HCT116 (cell line): ENCODE measurements at regions not wholly inside any gene's neighbourhood (a gene's known extent, or its start where the extent isn't known, plus 50 kb on each side); places are given as distances from the start of the nearest gene placed in this dataset.

Experiments
- ATAC-seq: fragments of 200-7000 bp; cut with Tn5 transposase; 2 replicates; pipeline ENCODE4 v1.9.1; 2020; ENCODE audit warnings: mild to moderate bottlenecking, moderate library complexity
- BruUV-seq: library from RNA; stranded (reverse); fragments of 400-500 nt; replicated peaks from 2 replicates; lab custom pipeline; 2021; lab: Mats Ljungman, UMichigan
- CTCF ChIA-PET: fragments of 300-600 bp; sonication (Branson Sonifier 250); formaldehyde crosslinking; loops from one replicate; lab custom pipeline; 2021; ENCODE audit warnings: antibody characterized with exemption; lab: Charles Lee
- POLR2A ChIA-PET: fragments of 300-600, 350-600 bp; sonication (Branson Sonifier 250); formaldehyde crosslinking; loops from one replicate; lab custom pipeline; 2021; ENCODE audit warnings: antibody characterized with exemption; lab: Charles Lee
- RAD21 ChIA-PET, 2 experiments: fragments of 300-600 bp; sonication (Branson Sonifier 250); formaldehyde crosslinking; loops; one replicate each; lab custom pipeline; 2023; ENCODE audit warnings: low total read pairs in 2 of 2; ENCODE audit not compliant: uncharacterized antibody in 2 of 2, unreplicated experiment in 2 of 2, low non-redundant PET in 1 of 2; lab: Charles Lee
- DNase-seq: peaks from one replicate; pipeline ENCODE4 v3.0.0-alpha.2; 2010; ENCODE audit warnings: low read depth, low spot score
- H2AFZ ChIP-seq: fragments of 200-600 bp; shearing (Covaris generic), sonication (generic); 2 replicates; pipeline ENCODE4 v1.6.1; 2017; ENCODE audit warnings: low read depth, mixed run types, mixed read lengths, antibody characterized with exemption, low read length; ENCODE audit not compliant: poor library complexity, severe bottlenecking
- H3K27ac ChIP-seq: 2 replicates; pipeline ENCODE4 v1.5.1; 2012; ENCODE audit warnings: low read depth, low read length
- H3K27me3 ChIP-seq: fragments of 200-600 bp; sonication (generic); 2 replicates; pipeline ENCODE4 v1.6.1; 2016; ENCODE audit warnings: mixed run types, low read length, mixed read lengths; ENCODE audit not compliant: insufficient read depth
- H3K36me3 ChIP-seq, 2 experiments: fragments of 200-500 bp in 1 of 2; fragments of 200-600 bp in 1 of 2; sonication (Bioruptor generic) in 1 of 2; sonication (generic) in 1 of 2; 2 replicates each; pipeline versions ENCODE4 v1.5.1 to v1.6.1; 2014 to 2016; ENCODE audit warnings: low read length in 2 of 2, inconsistent platforms in 1 of 2, mixed read lengths in 1 of 2, mixed run types in 1 of 2; ENCODE audit not compliant: insufficient read depth in 2 of 2, control insufficient read depth in 1 of 2
- H3K4me1 ChIP-seq, 2 experiments: fragments of 200-600 bp in 1 of 2; sonication (generic) in 1 of 2; 2 replicates each; pipeline versions ENCODE4 v1.5.1 to v1.6.1; 2012 to 2017; ENCODE audit warnings: low read length in 2 of 2, inconsistent platforms in 1 of 2, mild to moderate bottlenecking in 1 of 2, mixed read lengths in 1 of 2, mixed run types in 1 of 2, moderate library complexity in 1 of 2; ENCODE audit not compliant: insufficient read depth in 2 of 2, control insufficient read depth in 1 of 2
- H3K4me2 ChIP-seq: fragments of 200-600 bp; sonication (generic); 2 replicates; pipeline ENCODE4 v1.6.1; 2017; ENCODE audit warnings: mixed run types, low read length, mixed read lengths
- H3K4me3 ChIP-seq, 2 experiments: fragments of 200-600 bp in 1 of 2; sonication (generic) in 1 of 2; replicated peaks in 1 of 2; 2 replicates each; pipeline ENCODE4 v1.5.1; 2011 to 2016; ENCODE audit warnings: low read length in 2 of 2, control low read depth in 1 of 2, low read depth in 1 of 2, mild to moderate bottlenecking in 1 of 2, mixed read lengths in 1 of 2, mixed run types in 1 of 2
- H3K79me2 ChIP-seq: fragments of 200-600 bp; sonication (generic); 2 replicates; pipeline ENCODE4 v1.6.1; 2017; ENCODE audit warnings: mild to moderate bottlenecking, mixed run types, low read length, moderate library complexity, mixed read lengths; ENCODE audit not compliant: insufficient read depth
- H3K9ac ChIP-seq: fragments of 200-600 bp; sonication (generic); 2 replicates; pipeline ENCODE4 v1.6.1; 2016; ENCODE audit warnings: low read length, mixed read lengths
- H3K9me2 ChIP-seq: fragments of 200-600 bp; sonication (generic), shearing (Covaris generic); 2 replicates; pipeline ENCODE4 v1.6.1; 2017; ENCODE audit warnings: mixed run types, mild to moderate bottlenecking, moderate library complexity; ENCODE audit not compliant: insufficient read depth
- H3K9me3 ChIP-seq, 2 experiments: fragments of 200-500 bp in 1 of 2; fragments of 200-600 bp in 1 of 2; sonication (Bioruptor generic) in 1 of 2; sonication (generic) in 1 of 2; 2 replicates each; pipeline ENCODE4 v1.6.1; 2014 to 2017; ENCODE audit warnings: low read length in 2 of 2, mixed read lengths in 2 of 2, inconsistent platforms in 1 of 2, low read depth in 1 of 2, mild to moderate bottlenecking in 1 of 2, mixed run types in 1 of 2, moderate library complexity in 1 of 2; ENCODE audit not compliant: control insufficient read depth in 1 of 2, insufficient read depth in 1 of 2
- H4K20me1 ChIP-seq: fragments of 200-600 bp; sonication (generic), shearing (Covaris generic); 2 replicates; pipeline ENCODE4 v1.6.1; 2017; ENCODE audit warnings: mixed run types, mild to moderate bottlenecking, moderate library complexity; ENCODE audit not compliant: insufficient read depth
- CEBPB ChIP-seq: IDR thresholded peaks from 2 replicates; pipeline ENCODE4 v1.6.1; 2012; ENCODE audit warnings: low read depth
- EGR1 ChIP-seq: IDR thresholded peaks from 2 replicates; pipeline ENCODE4 v1.6.1; 2012; ENCODE audit warnings: low read depth
- EZH2 ChIP-seq: fragments of 200-600 bp; sonication (generic); IDR thresholded peaks from 2 replicates; pipeline ENCODE4 v1.6.1; 2017; ENCODE audit warnings: antibody characterized with exemption, mixed run types
- EZH2phosphoT487 ChIP-seq: fragments of 200-600 bp; IDR thresholded peaks from 2 replicates; pipeline ENCODE4 v1.6.1; 2018; ENCODE audit warnings: antibody characterized with exemption, borderline replicate concordance
- JUND ChIP-seq: IDR thresholded peaks from 2 replicates; pipeline ENCODE4 v1.6.1; 2012
- POLR2A ChIP-seq: IDR thresholded peaks from 2 replicates; pipeline ENCODE4 v1.7.0; 2011; ENCODE audit warnings: borderline replicate concordance; ENCODE audit not compliant: insufficient read depth, insufficient read length; ENCODE audit errors: extremely low read depth
- POLR2AphosphoS5 ChIP-seq: IDR thresholded peaks from 2 replicates; pipeline ENCODE4 v1.6.1; 2011; ENCODE audit warnings: mild to moderate bottlenecking, low read depth, low read length, moderate library complexity
- RAD21 ChIP-seq: IDR thresholded peaks from 2 replicates; pipeline ENCODE4 v1.6.1; 2012; ENCODE audit warnings: low read depth, mild to moderate bottlenecking
- SP1 ChIP-seq: IDR thresholded peaks from 2 replicates; pipeline ENCODE4 v1.6.1; 2012; ENCODE audit warnings: low read depth
- SRF ChIP-seq: IDR thresholded peaks from 2 replicates; pipeline ENCODE4 v1.6.1; 2012; ENCODE audit warnings: low read depth
- TCF7L2 ChIP-seq: IDR thresholded peaks from 2 replicates; pipeline ENCODE4 v1.7.0; 2011; ENCODE audit warnings: borderline replicate concordance, inconsistent platforms; ENCODE audit not compliant: insufficient read depth, insufficient read length; ENCODE audit errors: extremely low read depth
- ZFX ChIP-seq: fragments of 450-650 bp; IDR thresholded peaks from 2 replicates; pipeline ENCODE4 v1.6.1; 2017
- ZNF274 ChIP-seq: fragments of 200-500 bp; sonication (Bioruptor generic); IDR thresholded peaks from 2 replicates; pipeline ENCODE4 v1.6.1; 2014; ENCODE audit warnings: mild to moderate bottlenecking, low read depth, low read length, inconsistent platforms
- intact Hi-C: fragments of 100-400 bp; cut with micrococcal nuclease; formaldehyde crosslinking; loops from 2 replicates; pipeline ENCODE4 v1.10.0; 2022
- TF ChIP-seq, protein P1 (sequence below): IDR thresholded peaks from 2 replicates; pipeline ENCODE4 v1.6.1; 2012; ENCODE audit warnings: low read depth
- TF ChIP-seq, protein P2 (sequence below): IDR thresholded peaks from 2 replicates; pipeline ENCODE4 v1.6.1; 2012
- TF ChIP-seq, protein P3 (sequence below), 3 experiments: fragments of 200-600 bp in 1 of 3; sonication (generic) in 1 of 3; IDR thresholded peaks in 2 of 3; conservative IDR thresholded peaks in 1 of 3; 2 replicates each; pipeline ENCODE4 v1.5.1; 2012 to 2017; ENCODE audit warnings: low read depth in 2 of 3, low read length in 2 of 3, antibody characterized with exemption in 1 of 3, borderline replicate concordance in 1 of 3, control low read depth in 1 of 3, mild to moderate bottlenecking in 1 of 3, mixed read lengths in 1 of 3, mixed run types in 1 of 3, moderate library complexity in 1 of 3; ENCODE audit not compliant: insufficient read depth in 1 of 3
- TF ChIP-seq, protein P4 (sequence below): IDR thresholded peaks from 2 replicates; pipeline ENCODE4 v1.6.1; 2012

DNA sequence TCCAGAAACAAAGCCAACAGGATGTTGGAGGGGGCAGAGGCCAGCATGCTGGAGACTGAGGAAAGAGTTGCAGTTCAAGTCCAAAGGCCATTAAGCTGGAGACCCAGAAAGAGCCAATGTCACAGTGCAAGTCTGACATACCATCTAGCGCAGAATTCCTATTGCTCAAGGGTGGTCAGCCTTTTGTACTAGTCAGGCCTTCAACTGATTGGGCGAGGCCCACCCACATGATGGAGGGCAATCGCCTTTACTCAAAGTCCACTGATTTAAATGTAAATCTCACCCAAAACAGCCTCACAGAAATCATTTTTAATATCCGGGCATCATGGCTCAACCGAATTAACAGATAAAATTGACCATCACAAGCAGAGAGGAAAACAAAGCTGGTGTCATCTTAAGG is 113.9 kb downstream of the RCN1 start:
- Histone ChIP-seq H3K27ac (no peak overlapping the region), H4K20me1 (no peaks in the 10 kb centered on the region), H2AFZ (no peak overlapping the region), H3K9me3 (no peaks in the 10 kb centered on the region), H3K36me3 (no peaks in the 10 kb centered on the region), H3K27me3 (peaks cover 13% of the 10 kb centered on the region; the same call in 1 of the 2 replicates), H3K9me2 (no peaks in the 10 kb centered on the region), H3K4me2 (no peak overlapping the region), H3K9ac (no peak overlapping the region), H3K79me2 (no peaks in the 10 kb centered on the region), H3K4me1 (no peaks in the 10 kb centered on the region)
- intact Hi-C loops: no loop called here
- ChIA-PET CTCF (no interaction called here), RAD21 (no interaction called here), POLR2A (no interaction called here)
- no TSS peak for BruUV-seq
- TF ChIP-seq, protein P1, sequence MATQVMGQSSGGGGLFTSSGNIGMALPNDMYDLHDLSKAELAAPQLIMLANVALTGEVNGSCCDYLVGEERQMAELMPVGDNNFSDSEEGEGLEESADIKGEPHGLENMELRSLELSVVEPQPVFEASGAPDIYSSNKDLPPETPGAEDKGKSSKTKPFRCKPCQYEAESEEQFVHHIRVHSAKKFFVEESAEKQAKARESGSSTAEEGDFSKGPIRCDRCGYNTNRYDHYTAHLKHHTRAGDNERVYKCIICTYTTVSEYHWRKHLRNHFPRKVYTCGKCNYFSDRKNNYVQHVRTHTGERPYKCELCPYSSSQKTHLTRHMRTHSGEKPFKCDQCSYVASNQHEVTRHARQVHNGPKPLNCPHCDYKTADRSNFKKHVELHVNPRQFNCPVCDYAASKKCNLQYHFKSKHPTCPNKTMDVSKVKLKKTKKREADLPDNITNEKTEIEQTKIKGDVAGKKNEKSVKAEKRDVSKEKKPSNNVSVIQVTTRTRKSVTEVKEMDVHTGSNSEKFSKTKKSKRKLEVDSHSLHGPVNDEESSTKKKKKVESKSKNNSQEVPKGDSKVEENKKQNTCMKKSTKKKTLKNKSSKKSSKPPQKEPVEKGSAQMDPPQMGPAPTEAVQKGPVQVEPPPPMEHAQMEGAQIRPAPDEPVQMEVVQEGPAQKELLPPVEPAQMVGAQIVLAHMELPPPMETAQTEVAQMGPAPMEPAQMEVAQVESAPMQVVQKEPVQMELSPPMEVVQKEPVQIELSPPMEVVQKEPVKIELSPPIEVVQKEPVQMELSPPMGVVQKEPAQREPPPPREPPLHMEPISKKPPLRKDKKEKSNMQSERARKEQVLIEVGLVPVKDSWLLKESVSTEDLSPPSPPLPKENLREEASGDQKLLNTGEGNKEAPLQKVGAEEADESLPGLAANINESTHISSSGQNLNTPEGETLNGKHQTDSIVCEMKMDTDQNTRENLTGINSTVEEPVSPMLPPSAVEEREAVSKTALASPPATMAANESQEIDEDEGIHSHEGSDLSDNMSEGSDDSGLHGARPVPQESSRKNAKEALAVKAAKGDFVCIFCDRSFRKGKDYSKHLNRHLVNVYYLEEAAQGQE: no peak
- no peak for TF ChIP-seq ZFX
- no peak for TF ChIP-seq EGR1
- TF ChIP-seq SP1: no peak
- no peak for TF ChIP-seq EZH2phosphoT487
- TF ChIP-seq SRF: no peak
- TF ChIP-seq CEBPB: no peak
- no peak for TF ChIP-seq TCF7L2
- no peak for TF ChIP-seq JUND
- TF ChIP-seq, protein P2, sequence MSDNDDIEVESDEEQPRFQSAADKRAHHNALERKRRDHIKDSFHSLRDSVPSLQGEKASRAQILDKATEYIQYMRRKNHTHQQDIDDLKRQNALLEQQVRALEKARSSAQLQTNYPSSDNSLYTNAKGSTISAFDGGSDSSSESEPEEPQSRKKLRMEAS: no peak
- TF ChIP-seq POLR2A: no peak
- TF ChIP-seq RAD21: no peak
- TF ChIP-seq POLR2AphosphoS5: no peak
- TF ChIP-seq, protein P3, sequence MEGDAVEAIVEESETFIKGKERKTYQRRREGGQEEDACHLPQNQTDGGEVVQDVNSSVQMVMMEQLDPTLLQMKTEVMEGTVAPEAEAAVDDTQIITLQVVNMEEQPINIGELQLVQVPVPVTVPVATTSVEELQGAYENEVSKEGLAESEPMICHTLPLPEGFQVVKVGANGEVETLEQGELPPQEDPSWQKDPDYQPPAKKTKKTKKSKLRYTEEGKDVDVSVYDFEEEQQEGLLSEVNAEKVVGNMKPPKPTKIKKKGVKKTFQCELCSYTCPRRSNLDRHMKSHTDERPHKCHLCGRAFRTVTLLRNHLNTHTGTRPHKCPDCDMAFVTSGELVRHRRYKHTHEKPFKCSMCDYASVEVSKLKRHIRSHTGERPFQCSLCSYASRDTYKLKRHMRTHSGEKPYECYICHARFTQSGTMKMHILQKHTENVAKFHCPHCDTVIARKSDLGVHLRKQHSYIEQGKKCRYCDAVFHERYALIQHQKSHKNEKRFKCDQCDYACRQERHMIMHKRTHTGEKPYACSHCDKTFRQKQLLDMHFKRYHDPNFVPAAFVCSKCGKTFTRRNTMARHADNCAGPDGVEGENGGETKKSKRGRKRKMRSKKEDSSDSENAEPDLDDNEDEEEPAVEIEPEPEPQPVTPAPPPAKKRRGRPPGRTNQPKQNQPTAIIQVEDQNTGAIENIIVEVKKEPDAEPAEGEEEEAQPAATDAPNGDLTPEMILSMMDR (IDR thresholded peaks at IDR 0.05 in 2 of 3, conservative IDR thresholded peaks at IDR 0.05 in 1 of 3; ENCODE audit: borderline replicate concordance in 1 of 3, insufficient read depth in 1 of 3, low read depth in 2 of 3, low read length in 2 of 3): no peak
- no peak for TF ChIP-seq ZNF274
- TF ChIP-seq EZH2: no peak
- TF ChIP-seq, protein P4, sequence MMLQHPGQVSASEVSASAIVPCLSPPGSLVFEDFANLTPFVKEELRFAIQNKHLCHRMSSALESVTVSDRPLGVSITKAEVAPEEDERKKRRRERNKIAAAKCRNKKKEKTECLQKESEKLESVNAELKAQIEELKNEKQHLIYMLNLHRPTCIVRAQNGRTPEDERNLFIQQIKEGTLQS: no peak
- TF ChIP-seq, all 23 proteins: peak for 0
- ATAC-seq (no peak), DNase-seq (no peak)
- H3K4me3 ChIP-seq: no peak overlapping the region
